HL-60/S4 treated with retinoic acid at 250 ng/mL for 4 days and 3 days (cell line): ENCODE measurements at regions not wholly inside any gene's neighbourhood (a gene's known extent, or its start where the extent isn't known, plus 50 kb on each side); places are given as distances from the start of the nearest gene placed in this dataset.

Experiments
- in situ Hi-C: fragments of 300-500 bp; cut with MboI; formaldehyde crosslinking; loops from 2 replicates; pipeline ENCODE4 v1.7.0; 2022; ENCODE audit warnings: low sequenced_read_pairs

DNA sequence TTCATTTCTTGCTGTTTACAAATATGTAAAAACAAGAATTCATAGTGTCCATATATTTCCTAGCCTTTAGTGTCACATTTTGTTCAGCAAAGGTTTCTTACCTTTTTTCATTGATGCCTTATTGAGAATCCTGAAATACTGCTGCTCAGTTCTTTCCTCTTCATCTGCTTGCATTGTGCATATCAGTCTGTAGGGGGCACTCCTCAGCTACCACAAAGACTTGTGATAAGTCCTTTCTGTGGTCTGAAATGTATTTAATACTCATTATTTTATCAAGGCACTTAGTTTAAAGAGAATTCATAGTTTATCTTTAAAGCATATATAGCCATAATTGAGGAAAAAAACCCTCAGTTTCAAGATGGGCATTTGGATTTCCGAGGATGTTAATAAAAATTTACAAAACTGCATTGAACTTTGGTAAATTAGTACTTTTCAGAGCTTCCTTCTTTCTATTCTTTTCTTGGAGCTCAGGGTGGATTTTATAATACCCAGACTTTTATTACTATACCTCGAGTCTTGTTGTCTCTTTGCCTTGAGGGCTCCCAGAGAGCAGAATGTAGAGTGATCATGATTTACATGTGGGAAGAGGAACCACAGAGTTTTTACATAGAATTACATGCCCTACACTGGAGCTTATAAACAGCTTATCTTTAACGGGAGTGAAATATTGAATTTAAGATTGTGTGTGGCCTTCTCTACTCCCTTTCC is 570.1 kb downstream of the PLCL1 start:
- in situ Hi-C loops = no loop called here

DNA sequence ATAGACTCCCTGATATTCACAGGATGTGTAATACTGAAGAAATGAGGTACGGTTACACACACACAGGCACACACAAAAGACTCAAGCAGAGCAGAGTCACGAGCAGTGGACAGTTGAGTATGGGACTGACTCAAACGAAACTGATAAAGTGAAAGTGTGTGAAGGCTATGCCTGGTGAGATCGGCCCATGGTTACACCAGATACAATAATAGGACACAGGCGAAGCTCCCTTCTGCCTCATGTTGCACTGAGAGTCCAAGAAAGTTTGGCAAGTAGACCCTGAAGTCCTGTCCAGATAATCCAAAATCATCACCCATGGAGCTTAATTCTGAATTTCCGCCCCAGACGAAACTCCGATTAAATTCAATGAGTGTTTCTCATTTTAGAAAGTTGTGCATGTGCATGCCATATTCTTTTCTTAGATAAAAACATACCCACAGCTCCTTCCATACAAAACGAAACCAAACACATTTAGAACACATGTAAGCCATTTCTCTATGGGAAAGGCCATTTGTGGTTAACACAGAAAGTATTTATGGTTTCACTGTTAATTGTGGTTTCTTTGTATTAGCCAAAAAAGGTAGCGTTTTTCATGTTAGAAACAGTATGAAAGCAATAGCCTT is 567.6 kb downstream of the PLCL1 start:
- in situ Hi-C loops = no loop called here

DNA sequence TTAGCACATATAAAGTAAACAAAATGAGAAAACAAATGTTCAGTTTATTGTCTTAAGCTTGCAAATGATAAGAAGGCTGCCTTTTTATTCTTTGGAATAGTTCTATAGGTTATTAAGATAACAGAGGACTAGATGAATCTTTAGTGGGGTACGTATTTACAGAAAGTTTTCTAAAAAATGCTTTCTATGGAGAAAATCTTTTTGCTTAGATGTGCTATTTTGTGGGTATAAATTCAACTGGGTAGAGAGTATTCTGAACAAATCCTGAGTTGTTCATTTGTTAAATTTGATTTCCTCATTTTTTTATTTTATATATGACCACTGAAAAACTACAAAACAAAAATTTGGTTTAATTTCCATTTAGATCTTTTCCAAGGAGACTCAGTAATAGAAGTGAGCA is 566.9 kb downstream of the PLCL1 start:
- in situ Hi-C loops = no loop called here

GRCh38 chr2:198368089-198368488 is 563.7 kb downstream of the PLCL1 start:
- in situ Hi-C loops = no loop called here

DNA sequence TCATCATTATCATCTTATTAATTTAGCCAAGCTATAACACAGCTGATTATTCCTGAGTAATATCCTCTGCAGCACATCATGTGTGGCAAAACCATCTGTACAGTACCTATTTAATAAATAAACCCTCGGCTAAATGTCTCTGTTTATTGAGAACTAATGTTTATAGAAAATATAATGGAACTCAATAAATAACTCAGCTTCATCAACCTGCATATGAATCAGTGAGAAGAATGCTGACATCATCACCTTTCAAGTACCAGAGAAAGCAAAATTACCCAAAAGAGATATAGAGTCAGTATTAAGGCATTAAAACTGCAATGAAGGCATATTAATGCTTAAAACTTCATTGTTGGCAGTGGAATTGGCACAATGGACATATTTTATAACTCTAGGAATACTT is 558.3 kb downstream of the PLCL1 start:
- in situ Hi-C loops = no loop called here

DNA sequence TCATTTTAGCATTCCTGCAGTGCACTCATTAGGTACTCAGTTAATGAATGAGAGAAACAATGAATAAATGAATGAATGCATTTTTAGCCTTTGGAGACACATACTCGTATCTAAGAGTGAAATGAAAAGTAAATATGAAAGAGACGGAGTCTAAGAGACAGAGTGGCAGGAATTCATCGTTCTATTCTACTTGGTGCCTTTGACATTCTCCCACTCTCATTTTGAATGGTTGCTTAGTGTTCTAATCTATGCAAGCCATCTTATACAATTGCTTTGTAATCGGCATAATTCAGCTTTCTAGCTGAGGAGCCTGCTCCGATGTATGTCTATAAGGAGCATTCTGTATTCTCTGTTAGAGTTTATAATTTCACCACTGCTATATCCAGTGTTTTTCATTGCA is 554.9 kb downstream of the PLCL1 start:
- in situ Hi-C loops = no loop called here

DNA sequence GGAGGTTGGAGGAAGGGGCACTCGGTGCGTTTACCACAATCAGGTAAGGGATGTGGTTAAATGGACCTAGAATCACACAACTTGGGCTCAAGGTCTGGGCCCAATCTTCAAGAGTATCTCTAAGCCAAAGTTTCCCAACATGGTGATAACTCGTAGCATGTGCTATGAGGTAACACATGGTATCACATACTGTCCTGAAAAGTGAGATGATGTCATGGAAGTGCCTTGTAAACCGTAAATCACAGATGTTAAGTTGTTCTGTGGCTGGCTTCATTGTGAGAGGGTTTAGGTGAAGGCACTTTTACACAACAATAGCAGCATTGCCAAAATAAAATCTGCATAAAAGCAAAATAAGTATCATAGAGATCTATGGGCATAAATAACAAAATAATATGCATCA is 551.8 kb downstream of the PLCL1 start:
- in situ Hi-C loops = no loop called here

GRCh38 chr2:198351647-198352046 is 547.3 kb downstream of the PLCL1 start:
- in situ Hi-C loops = no loop called here

DNA sequence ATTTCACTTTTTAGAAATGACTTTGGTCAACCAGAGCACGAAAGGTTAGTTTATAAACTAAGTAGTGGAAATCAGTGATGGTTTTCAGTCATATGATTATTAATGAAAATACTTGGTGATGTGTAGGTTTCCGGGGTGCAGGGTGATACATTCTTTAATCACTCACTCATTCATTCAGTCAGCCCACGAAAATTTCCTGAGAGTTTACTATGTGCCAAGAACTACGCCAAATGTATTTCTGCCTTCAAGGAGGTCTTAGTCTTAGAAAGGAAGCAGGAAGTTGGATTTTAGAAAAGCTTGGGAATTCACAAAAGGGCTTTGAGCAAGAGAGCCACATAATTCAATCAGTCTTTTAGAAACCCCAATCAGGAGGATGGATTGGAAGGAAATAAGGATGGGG is 543.6 kb downstream of the PLCL1 start:
- in situ Hi-C loops = no loop called here

GRCh38 chr2:198347349-198347748 is 543.0 kb downstream of the PLCL1 start:
- in situ Hi-C loops = no loop called here

- in situ Hi-C loops = no loop called here
These were observed 539.1 kb downstream of the PLCL1 start for GRCh38 chr2:198343471-198343870.

- in situ Hi-C loops = no loop called here
These were observed 536.5 kb downstream of the PLCL1 start for GRCh38 chr2:198340846-198341245.

- in situ Hi-C loops = no loop called here
These were observed 534.7 kb downstream of the PLCL1 start for GRCh38 chr2:198339116-198339515.

DNA sequence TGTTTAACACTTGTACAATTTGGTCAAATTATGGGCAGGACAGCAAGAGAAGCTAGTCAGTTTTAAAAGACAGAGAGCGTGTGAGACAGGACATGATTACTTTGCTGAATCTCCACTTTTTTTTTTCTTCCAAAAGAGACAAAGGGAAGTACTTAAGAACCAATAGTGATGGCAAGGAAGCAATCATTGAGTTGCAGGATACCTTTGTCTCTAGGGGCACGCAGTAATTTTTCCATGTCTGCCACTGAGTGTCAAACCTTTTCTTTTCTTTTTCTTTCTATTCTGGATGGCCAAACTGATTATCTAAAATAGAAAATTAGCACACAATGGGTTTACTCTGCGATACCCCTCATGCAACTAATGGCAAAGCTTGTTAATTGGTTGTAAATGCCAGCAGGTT is 533.0 kb downstream of the PLCL1 start:
- in situ Hi-C loops = no loop called here

- in situ Hi-C loops = no loop called here
These were observed 524.1 kb downstream of the PLCL1 start for GRCh38 chr2:198328454-198328853.

DNA sequence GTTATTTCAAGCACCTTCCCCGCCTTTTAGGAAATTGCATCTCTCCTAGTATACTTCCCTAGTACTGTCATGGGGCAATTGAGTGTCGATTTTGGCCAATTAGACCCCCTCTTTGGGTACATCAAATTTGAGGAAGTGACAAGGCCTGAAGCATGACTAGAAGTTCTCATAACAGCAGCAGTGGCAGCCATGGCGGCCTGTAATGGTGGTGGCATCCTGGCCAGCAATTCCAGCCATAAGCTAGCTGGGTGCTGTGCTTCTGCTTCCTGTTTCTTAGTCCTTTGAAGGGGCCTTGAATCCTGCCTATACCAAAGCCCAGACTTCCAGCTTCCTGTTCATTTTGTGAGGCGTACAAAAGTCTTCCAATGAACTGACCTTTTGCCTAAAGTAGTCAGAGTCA is 523.1 kb downstream of the PLCL1 start:
- in situ Hi-C loops = no loop called here

- in situ Hi-C loops = no loop called here
These were observed 522.0 kb downstream of the PLCL1 start for GRCh38 chr2:198326431-198326830.

GRCh38 chr2:198325359-198325758 is 521.0 kb downstream of the PLCL1 start:
- in situ Hi-C loops = no loop called here

- in situ Hi-C loops = loop anchor here (25.0 kb wide), 1 partner anchor 1163 kb away; no protein-coding TSS in a partner anchor
These were observed 519.7 kb downstream of the PLCL1 start for GRCh38 chr2:198324071-198324470.

DNA sequence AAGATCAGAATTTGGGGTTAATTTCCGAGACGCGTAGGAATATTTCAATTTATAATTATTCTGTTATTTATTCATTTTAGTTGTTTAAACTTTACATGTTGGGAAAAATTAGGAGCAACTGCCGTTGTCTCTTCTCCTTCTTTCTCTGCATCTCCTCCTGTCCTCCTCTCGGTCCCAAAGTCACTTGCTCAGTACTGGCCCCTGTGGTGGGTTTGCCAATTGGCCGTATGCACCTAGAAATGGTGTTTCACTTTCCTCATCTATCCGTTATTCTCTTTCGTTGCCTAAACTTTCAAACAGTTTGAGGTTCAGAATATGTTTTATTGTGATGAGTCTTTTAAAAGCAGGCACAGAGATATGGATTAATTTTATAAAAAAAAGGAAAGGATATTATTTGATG is 517.9 kb downstream of the PLCL1 start:
- in situ Hi-C loops = loop anchor here (25.0 kb wide), 1 partner anchor 1165 kb away; no protein-coding TSS in a partner anchor

DNA sequence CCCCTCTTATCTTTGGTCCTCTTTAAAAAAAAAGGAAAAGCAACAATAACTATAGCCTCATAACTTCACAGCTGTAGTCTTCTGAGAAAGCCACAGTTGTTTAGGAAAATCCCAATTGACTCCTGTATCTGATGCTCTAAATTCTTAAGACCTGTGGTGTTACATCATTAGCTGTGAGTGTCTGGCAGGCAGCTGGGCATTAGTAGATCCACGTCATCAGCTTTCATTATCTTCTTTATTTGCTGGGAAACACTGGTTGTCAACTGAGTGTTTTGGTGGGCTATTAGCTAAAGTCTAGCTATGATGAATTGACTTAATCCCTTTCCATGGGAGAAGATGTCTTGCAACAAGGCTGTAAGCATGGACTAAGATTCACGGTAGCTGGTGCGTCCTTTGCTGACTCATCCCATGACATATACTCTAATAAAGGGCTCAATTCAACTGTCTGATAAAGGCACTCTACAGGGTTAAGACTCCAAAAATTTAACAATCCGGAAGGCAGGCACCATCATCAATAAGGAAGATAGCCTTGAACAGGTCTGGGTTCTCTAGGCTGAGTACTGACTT is 517.2 kb downstream of the PLCL1 start:
- in situ Hi-C loops = loop anchor here (25.0 kb wide), 1 partner anchor 1166 kb away; no protein-coding TSS in a partner anchor

- in situ Hi-C loops = loop anchor here (25.0 kb wide), 1 partner anchor 1170 kb away; no protein-coding TSS in a partner anchor
These were observed 512.5 kb downstream of the PLCL1 start for GRCh38 chr2:198316852-198317396.
